HG03457 (cell line): ENCODE measurements at regions not wholly inside any gene's neighbourhood (a gene's known extent, or its start where the extent isn't known, plus 50 kb on each side); places are given as distances from the start of the nearest gene placed in this dataset.
"Not testable (repeated sequence)": the region's sequence is repeated elsewhere in the genome, so short reads cannot be mapped to it uniquely, and the experiment has no call there.

Experiments
- ATAC-seq: cut with Tn5 transposase; IDR thresholded peaks from one replicate; pipeline ENCODE4 v1.9.1; 2021; ENCODE audit warnings: moderate number of reproducible peaks; ENCODE audit not compliant: unreplicated experiment

GRCh38 chr14:101634202-101634849 is 73.0 kb downstream of the DIO3 start:
- no peak for ATAC-seq

- ATAC-seq = no peak
These were observed 73.8 kb downstream of the DIO3 start for GRCh38 chr14:101634850-101635748.

- no peak for ATAC-seq
These were observed 74.7 kb downstream of the DIO3 start for GRCh38 chr14:101635749-101636560.

GRCh38 chr14:101639241-101639833 is 78.0 kb downstream of the DIO3 start:
- ATAC-seq = no peak

GRCh38 chr14:101643651-101644050 is 82.4 kb downstream of the DIO3 start:
- no peak for ATAC-seq

- ATAC-seq = no peak
These were observed 92.8 kb downstream of the DIO3 start for GRCh38 chr14:101654051-101654450.

- ATAC-seq = no peak
These were observed 96.1 kb downstream of the DIO3 start for GRCh38 chr14:101657372-101657771.

GRCh38 chr14:101665478-101666078 is 95.9 kb upstream of the PPP2R5C start:
- no peak for ATAC-seq

GRCh38 chr14:101666264-101666663 is 95.2 kb upstream of the PPP2R5C start:
- no peak for ATAC-seq

GRCh38 chr14:101669629-101670028 is 91.9 kb upstream of the PPP2R5C start:
- no peak for ATAC-seq

GRCh38 chr14:101673873-101674272 is 87.6 kb upstream of the PPP2R5C start:
- ATAC-seq = no peak

GRCh38 chr14:101675835-101676234 is 85.7 kb upstream of the PPP2R5C start:
- ATAC-seq = not testable (repeated sequence)

GRCh38 chr14:101677912-101678327 is 83.6 kb upstream of the PPP2R5C start:
- not testable (repeated sequence) for ATAC-seq

GRCh38 chr14:101681795-101682194 is 79.7 kb upstream of the PPP2R5C start:
- no peak for ATAC-seq

- no peak for ATAC-seq
These were observed 78.1 kb upstream of the PPP2R5C start for GRCh38 chr14:101683365-101683764.

- no peak for ATAC-seq
These were observed 73.6 kb upstream of the PPP2R5C start for GRCh38 chr14:101687756-101688546.

- no peak for ATAC-seq
These were observed 72.4 kb upstream of the PPP2R5C start for GRCh38 chr14:101689039-101689501.

GRCh38 chr14:101689966-101690365 is 71.5 kb upstream of the PPP2R5C start:
- ATAC-seq = not testable (repeated sequence)

GRCh38 chr14:101695659-101696058 is 65.8 kb upstream of the PPP2R5C start:
- no peak for ATAC-seq

- no peak for ATAC-seq
These were observed 57.4 kb upstream of the PPP2R5C start for GRCh38 chr14:101704140-101704539.
